Adrenal gland (tissue), 5 donors: ENCODE measurements at regions not wholly inside any gene's neighbourhood (a gene's known extent, or its start where the extent isn't known, plus 50 kb on each side); places are given as distances from the start of the nearest gene placed in this dataset.

ENCODE experiments used
- POLR2A ChIP-seq, 2 donors: fragments of 450-650 bp; IDR thresholded peaks; one replicate each; pipeline ENCODE4 v1.6.1; 2017; ENCODE audit warnings: antibody characterized with exemption in 2 of 2, mild to moderate bottlenecking in 2 of 2, moderate library complexity in 1 of 2
- TF ChIP-seq, protein P1 (sequence below), 6 experiments: fragments of 450-650 bp in 4 of 6; fragments of 200-600 bp in 2 of 6; sonication (generic) in 1 of 6; IDR thresholded peaks; 1 replicate in 5 of 6; 2 replicates in 1 of 6; pipeline versions ENCODE4 v1.5.1 to v1.8.0; 2016 to 2021; ENCODE audit warnings: antibody characterized with exemption in 6 of 6, mild to moderate bottlenecking in 2 of 6, moderate library complexity in 1 of 6
- donor health status: DM: no; HTN: no; CAD: no.

GRCh38 chr13:53285896-53286430, 257.4 kb downstream of the OLFM4 start:
- TF ChIP-seq, protein P1, sequence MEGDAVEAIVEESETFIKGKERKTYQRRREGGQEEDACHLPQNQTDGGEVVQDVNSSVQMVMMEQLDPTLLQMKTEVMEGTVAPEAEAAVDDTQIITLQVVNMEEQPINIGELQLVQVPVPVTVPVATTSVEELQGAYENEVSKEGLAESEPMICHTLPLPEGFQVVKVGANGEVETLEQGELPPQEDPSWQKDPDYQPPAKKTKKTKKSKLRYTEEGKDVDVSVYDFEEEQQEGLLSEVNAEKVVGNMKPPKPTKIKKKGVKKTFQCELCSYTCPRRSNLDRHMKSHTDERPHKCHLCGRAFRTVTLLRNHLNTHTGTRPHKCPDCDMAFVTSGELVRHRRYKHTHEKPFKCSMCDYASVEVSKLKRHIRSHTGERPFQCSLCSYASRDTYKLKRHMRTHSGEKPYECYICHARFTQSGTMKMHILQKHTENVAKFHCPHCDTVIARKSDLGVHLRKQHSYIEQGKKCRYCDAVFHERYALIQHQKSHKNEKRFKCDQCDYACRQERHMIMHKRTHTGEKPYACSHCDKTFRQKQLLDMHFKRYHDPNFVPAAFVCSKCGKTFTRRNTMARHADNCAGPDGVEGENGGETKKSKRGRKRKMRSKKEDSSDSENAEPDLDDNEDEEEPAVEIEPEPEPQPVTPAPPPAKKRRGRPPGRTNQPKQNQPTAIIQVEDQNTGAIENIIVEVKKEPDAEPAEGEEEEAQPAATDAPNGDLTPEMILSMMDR (IDR thresholded peaks at IDR 0.05) = no peak
- TF ChIP-seq POLR2A (IDR thresholded peaks at IDR 0.05) = no peak
